Kidney (tissue), 13 donors: ENCODE measurements at regions not wholly inside any gene's neighbourhood (a gene's known extent, or its start where the extent isn't known, plus 50 kb on each side); places are given as distances from the start of the nearest gene placed in this dataset.
A peak's percentile ranks its signal among the peaks of the same experiment; 100 is the strongest.

Experiments used
- DNase-seq, 5 donors: peaks; one replicate each; pipeline ENCODE4 v3.0.0-alpha.2; 2013 to 2020
- FAIRE-seq: peaks from 2 replicates; lab custom pipeline; 2012; peaks lifted over from hg19 to GRCh38; lab: Jason Lieb, UNC
- H3K27ac ChIP-seq, 2 donors: one replicate each; pipeline ENCODE4 v1.7.0; 2013; ENCODE audit warnings: low read depth in 2 of 2, low read length in 2 of 2, inconsistent platforms in 1 of 2
- H3K27me3 ChIP-seq: one replicate; pipeline ENCODE4 v1.7.1; 2013; ENCODE audit warnings: low read length, inconsistent platforms; ENCODE audit not compliant: control insufficient read depth, insufficient read depth
- H3K36me3 ChIP-seq, 3 donors: one replicate each; pipeline versions ENCODE4 v1.7.0 to v1.7.1; 2013; ENCODE audit warnings: low read length in 3 of 3, control low read depth in 1 of 3, inconsistent platforms in 1 of 3; ENCODE audit not compliant: insufficient read depth in 3 of 3, control insufficient read depth in 2 of 3
- H3K4me1 ChIP-seq, 3 donors: one replicate each; pipeline versions ENCODE4 v1.7.0 to v1.7.1; 2013; ENCODE audit warnings: low read length in 3 of 3, inconsistent platforms in 1 of 3, low read depth in 1 of 3; ENCODE audit not compliant: control insufficient read depth in 2 of 3, insufficient read depth in 2 of 3
- H3K4me3 ChIP-seq, 3 donors: one replicate each; pipeline versions ENCODE4 v1.7.0 to v1.8.1; 2013; ENCODE audit warnings: low read length in 3 of 3, control low read depth in 1 of 3, inconsistent platforms in 1 of 3
- H3K9ac ChIP-seq, 3 donors: one replicate each; pipeline versions ENCODE4 v1.7.0 to v1.7.1; 2013; ENCODE audit warnings: low read length in 3 of 3, control low read depth in 1 of 3, inconsistent platforms in 1 of 3
- H3K9me3 ChIP-seq, 3 donors: one replicate each; pipeline versions ENCODE4 v1.7.0 to v1.7.1; 2013; ENCODE audit warnings: low read length in 3 of 3, control low read depth in 1 of 3, inconsistent platforms in 1 of 3; ENCODE audit not compliant: control insufficient read depth in 2 of 3, insufficient read depth in 1 of 3
- intact Hi-C: fragments of 100-400 bp; cut with DNase I; formaldehyde crosslinking; loops from one replicate; pipeline ENCODE4 v1.11.1; 2022
- TF ChIP-seq, protein P1 (sequence below): IDR thresholded peaks from 3 replicates; pipeline ENCODE4 v1.5.1; 2012; ENCODE audit warnings: mild to moderate bottlenecking, moderate library complexity, borderline replicate concordance; ENCODE audit not compliant: insufficient read depth; ENCODE audit errors: extremely low read depth
- donor health status: control.
- donor health status: control.
- donor health status: control.
- donor health status: control.
- donor health status: control.
- donor health status: DM: yes; HTN: yes; CAD: no.
- donor health status: Normal renal cell carcinoma (clear cell type).

DNA sequence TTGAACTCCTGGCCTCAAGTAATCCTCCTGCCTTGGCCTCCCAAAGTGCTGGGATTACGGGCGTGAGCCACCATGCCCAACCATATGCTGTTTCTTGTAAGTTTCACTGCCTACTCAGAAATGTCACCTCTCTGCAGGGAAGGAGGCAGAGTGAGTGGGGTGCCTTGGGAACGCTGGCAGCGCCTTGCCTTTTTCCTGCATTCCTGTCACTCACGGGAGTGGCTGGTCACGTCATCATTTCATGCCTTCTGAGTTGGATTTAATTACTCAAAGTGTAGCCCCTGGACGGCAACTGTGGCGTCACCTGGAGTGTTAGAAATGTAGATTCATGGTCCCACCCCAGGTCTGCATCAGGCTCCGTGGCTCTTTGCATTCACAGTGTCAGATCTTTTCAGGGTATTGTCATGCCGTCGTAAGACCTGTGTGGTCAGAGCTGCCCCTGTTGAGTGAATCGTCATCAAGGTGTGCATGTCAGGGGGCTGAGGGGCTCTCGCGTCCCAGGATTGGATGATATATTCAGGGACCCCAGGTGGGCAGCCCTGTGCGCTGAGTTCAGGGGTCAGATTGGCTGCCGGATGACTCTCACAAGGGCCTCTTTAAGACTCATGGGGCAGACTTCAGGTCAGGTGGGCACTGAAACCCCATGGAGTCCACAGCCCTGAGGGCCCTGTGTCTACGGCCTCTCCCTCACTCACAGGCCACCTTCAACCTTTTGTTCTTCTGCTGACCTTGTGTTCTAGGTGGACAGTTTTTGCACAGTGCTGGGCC, 65.9 kb upstream of the KLHL25 start:
- TF ChIP-seq, protein P1, sequence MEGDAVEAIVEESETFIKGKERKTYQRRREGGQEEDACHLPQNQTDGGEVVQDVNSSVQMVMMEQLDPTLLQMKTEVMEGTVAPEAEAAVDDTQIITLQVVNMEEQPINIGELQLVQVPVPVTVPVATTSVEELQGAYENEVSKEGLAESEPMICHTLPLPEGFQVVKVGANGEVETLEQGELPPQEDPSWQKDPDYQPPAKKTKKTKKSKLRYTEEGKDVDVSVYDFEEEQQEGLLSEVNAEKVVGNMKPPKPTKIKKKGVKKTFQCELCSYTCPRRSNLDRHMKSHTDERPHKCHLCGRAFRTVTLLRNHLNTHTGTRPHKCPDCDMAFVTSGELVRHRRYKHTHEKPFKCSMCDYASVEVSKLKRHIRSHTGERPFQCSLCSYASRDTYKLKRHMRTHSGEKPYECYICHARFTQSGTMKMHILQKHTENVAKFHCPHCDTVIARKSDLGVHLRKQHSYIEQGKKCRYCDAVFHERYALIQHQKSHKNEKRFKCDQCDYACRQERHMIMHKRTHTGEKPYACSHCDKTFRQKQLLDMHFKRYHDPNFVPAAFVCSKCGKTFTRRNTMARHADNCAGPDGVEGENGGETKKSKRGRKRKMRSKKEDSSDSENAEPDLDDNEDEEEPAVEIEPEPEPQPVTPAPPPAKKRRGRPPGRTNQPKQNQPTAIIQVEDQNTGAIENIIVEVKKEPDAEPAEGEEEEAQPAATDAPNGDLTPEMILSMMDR: no peak
- DNase-seq (peak in 1 of 5 donors; percentile 16), FAIRE-seq (no peak)
- Histone ChIP-seq H3K9me3 (no peaks in the 10 kb centered on the region), H3K9ac (no peak overlapping the region), H3K27ac (no peak overlapping the region), H3K27me3 (peaks cover 3% of the 10 kb centered on the region), H3K4me3 (no peak overlapping the region), H3K36me3 (no peaks in the 10 kb centered on the region), H3K4me1 (no peaks in the 10 kb centered on the region)
- intact Hi-C loops: no loop called here

DNA sequence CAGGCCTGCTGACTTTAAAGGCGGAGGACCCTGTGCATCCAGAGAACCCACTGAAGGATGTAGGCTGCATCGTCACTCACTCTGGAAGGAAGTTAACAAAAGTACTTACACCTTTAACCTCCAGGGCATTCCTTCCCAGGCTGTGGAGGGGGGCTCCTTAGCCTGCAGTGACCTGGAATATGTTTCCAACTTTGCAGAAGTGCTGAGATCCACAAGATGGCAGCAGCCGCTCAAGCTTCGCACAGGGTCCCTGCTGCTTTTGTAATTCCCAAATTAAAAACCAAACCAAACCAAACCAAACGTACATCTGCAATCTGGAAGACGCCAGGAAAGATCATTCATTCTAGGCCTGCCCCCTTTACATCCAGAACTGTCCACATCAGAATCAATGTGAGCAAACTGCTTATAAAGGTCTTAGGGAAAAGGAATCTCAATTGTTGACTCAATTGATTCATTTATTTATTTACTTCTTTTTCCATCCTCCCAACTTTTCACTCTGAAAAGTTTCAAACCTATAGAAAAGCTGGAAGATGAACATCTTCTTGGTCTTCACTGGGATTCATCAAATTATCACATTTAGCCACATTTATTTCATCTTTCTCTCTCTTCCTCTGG, 70.5 kb upstream of the KLHL25 start:
- Histone ChIP-seq H3K4me3 (no peak overlapping the region), H3K27me3 (no peaks in the 10 kb centered on the region), H3K27ac (no peak overlapping the region), H3K9ac (no peak overlapping the region), H3K4me1 (no peaks in the 10 kb centered on the region), H3K36me3 (no peaks in the 10 kb centered on the region), H3K9me3 (no peaks in the 10 kb centered on the region)
- intact Hi-C loops: no loop called here
- FAIRE-seq (no peak), DNase-seq (peak in 4 of 5 donors; percentile 64 to 81 (median 72))
- TF ChIP-seq, protein P1: peak; percentile 46

DNA sequence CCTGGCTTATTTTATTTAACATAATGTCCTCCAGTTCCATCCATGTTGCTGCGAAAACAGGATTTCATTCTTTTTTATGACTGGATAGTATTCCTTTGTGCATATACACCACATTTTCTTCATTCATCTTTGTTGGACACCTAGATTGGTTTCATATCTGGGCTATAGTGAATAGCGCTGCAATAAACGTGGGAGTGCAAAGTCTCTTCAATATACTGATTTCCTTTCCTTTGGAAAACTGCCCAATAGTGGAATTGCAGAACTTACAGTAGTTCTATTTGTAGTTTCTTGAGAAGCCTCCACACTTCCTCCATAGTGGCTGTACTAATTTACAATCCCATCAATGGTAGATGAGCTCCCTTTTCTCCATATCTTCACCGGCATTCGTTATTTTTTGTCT, 72.5 kb upstream of the KLHL25 start:
- intact Hi-C loops: no loop called here
- no peaks in the 10 kb centered on the region for H3K4me1 ChIP-seq
- FAIRE-seq: no peak

More for the DNA sequence above, 72.5 kb upstream of the KLHL25 start:
- H3K27me3 ChIP-seq: no peaks in the 10 kb centered on the region
- H3K36me3 ChIP-seq: no peaks in the 10 kb centered on the region
- H3K9me3 ChIP-seq: no peaks in the 10 kb centered on the region
- H3K27ac ChIP-seq: no peak overlapping the region
- H3K9ac ChIP-seq: no peak overlapping the region
- no peak for DNase-seq
- TF ChIP-seq, protein P1: no peak
- no peak overlapping the region for H3K4me3 ChIP-seq
